ENCODE measurements at regions not wholly inside any gene's neighbourhood (a gene's known extent, or its start where the extent isn't known, plus 50 kb on each side); places are given as distances from the start of the nearest gene placed in this dataset.

- DNase-seq (ENCODE audit: low read depth) = no peak
Observed at GRCh38 chr6:120622127-120622631, 712.1 kb downstream of the TBC1D32 start.

- no peak for DNase-seq (ENCODE audit: low read depth)
Observed at GRCh38 chr6:120620900-120621299, 713.4 kb downstream of the TBC1D32 start.

- no peak for DNase-seq (ENCODE audit: low read depth)
Observed at GRCh38 chr6:120615238-120615637, 719.0 kb downstream of the TBC1D32 start.

- DNase-seq (ENCODE audit: low read depth) = no peak
Observed at GRCh38 chr6:120614723-120615122, 719.6 kb downstream of the TBC1D32 start.

- DNase-seq (ENCODE audit: low read depth) = no peak
Observed at GRCh38 chr6:120608826-120609225, 725.5 kb downstream of the TBC1D32 start.

GRCh38 chr6:120606743-120607142, 727.5 kb downstream of the TBC1D32 start:
- DNase-seq (ENCODE audit: low read depth) = no peak

- no peak for DNase-seq (ENCODE audit: low read depth)
Observed at GRCh38 chr6:120604510-120604909, 729.8 kb downstream of the TBC1D32 start.

- no peak for DNase-seq (ENCODE audit: low read depth)
Observed at GRCh38 chr6:120590611-120591010, 743.7 kb downstream of the TBC1D32 start.

- DNase-seq (ENCODE audit: low read depth) = no peak
Observed at GRCh38 chr6:120588424-120588823, 745.9 kb downstream of the TBC1D32 start.

- DNase-seq (ENCODE audit: low read depth) = no peak
Observed at GRCh38 chr6:120587381-120587780, 746.9 kb downstream of the TBC1D32 start.

GRCh38 chr6:120584111-120584760, 750.0 kb downstream of the TBC1D32 start:
- DNase-seq (ENCODE audit: low read depth) = no peak

GRCh38 chr6:120576061-120576460, 758.2 kb downstream of the TBC1D32 start:
- no peak for DNase-seq (ENCODE audit: low read depth)

- DNase-seq (ENCODE audit: low read depth) = no peak
Observed at GRCh38 chr6:120569714-120570113, 764.6 kb downstream of the TBC1D32 start.

- no peak for DNase-seq (ENCODE audit: low read depth)
Observed at GRCh38 chr6:120564779-120565178, 769.5 kb downstream of the TBC1D32 start.

- no peak for DNase-seq (ENCODE audit: low read depth)
Observed at GRCh38 chr6:120558294-120558693, 776.0 kb downstream of the TBC1D32 start.

GRCh38 chr6:120557554-120557953, 776.7 kb downstream of the TBC1D32 start:
- DNase-seq (ENCODE audit: low read depth) = no peak

GRCh38 chr6:120556491-120556890, 777.8 kb downstream of the TBC1D32 start:
- DNase-seq (ENCODE audit: low read depth) = no peak

- no peak for DNase-seq (ENCODE audit: low read depth)
Observed at GRCh38 chr6:120553353-120553752, 780.9 kb downstream of the TBC1D32 start.

GRCh38 chr6:120545353-120545752, 788.9 kb downstream of the TBC1D32 start:
- DNase-seq (ENCODE audit: low read depth) = no peak

GRCh38 chr6:120534954-120535353, 799.3 kb downstream of the TBC1D32 start:
- DNase-seq (ENCODE audit: low read depth) = no peak

GRCh38 chr6:120526576-120526975, 807.7 kb downstream of the TBC1D32 start:
- DNase-seq (ENCODE audit: low read depth) = no peak

GRCh38 chr6:120514544-120514943, 819.7 kb downstream of the TBC1D32 start:
- no peak for DNase-seq (ENCODE audit: low read depth)

GRCh38 chr6:120511712-120512111, 822.6 kb downstream of the TBC1D32 start:
- no peak for DNase-seq (ENCODE audit: low read depth)

GRCh38 chr6:120498711-120499110, 835.6 kb downstream of the TBC1D32 start:
- DNase-seq (ENCODE audit: low read depth) = no peak

Measured in activated gamma-delta T cell treated with anti-CD3 and anti-CD28 coated beads, Interleukin-2, amount 50 U/mL, for 16 hours (primary cell).